NCI-H226 (cell line): ENCODE measurements at regions not wholly inside any gene's neighbourhood (a gene's known extent, or its start where the extent isn't known, plus 50 kb on each side); places are given as distances from the start of the nearest gene placed in this dataset.

Experiments used
- DNase-seq: peaks from one replicate; pipeline ENCODE4 v3.0.0-alpha.2; 2015

- no peak for DNase-seq
These were observed 270.2 kb downstream of the TBX15 start for GRCh38 chr1:118717893-118718292.

- DNase-seq: no peak
These were observed 271.4 kb downstream of the TBX15 start for GRCh38 chr1:118716775-118717174.

GRCh38 chr1:118711356-118711755 is 276.8 kb downstream of the TBX15 start:
- DNase-seq: no peak

GRCh38 chr1:118698911-118699310 is 289.2 kb downstream of the TBX15 start:
- DNase-seq: no peak

GRCh38 chr1:118692143-118692542 is 296.0 kb downstream of the TBX15 start:
- no peak for DNase-seq

GRCh38 chr1:118688891-118689290 is 299.3 kb downstream of the TBX15 start:
- no peak for DNase-seq

- DNase-seq: no peak
These were observed 326.3 kb downstream of the TBX15 start for GRCh38 chr1:118661769-118662320.

GRCh38 chr1:118660769-118661168 is 327.4 kb downstream of the TBX15 start:
- no peak for DNase-seq

- peak; percentile 7 for DNase-seq
These were observed 328.5 kb downstream of the TBX15 start for GRCh38 chr1:118659646-118660045.

GRCh38 chr1:118650107-118650807 is 337.9 kb downstream of the TBX15 start:
- DNase-seq: no peak

- no peak for DNase-seq
These were observed 338.6 kb downstream of the TBX15 start for GRCh38 chr1:118649369-118650106.

- no peak for DNase-seq
These were observed 352.1 kb downstream of the TBX15 start for GRCh38 chr1:118636004-118636403.

GRCh38 chr1:118627435-118627834 is 360.7 kb downstream of the TBX15 start:
- DNase-seq: no peak

GRCh38 chr1:118621839-118622238 is 366.3 kb downstream of the TBX15 start:
- no peak for DNase-seq

GRCh38 chr1:118618618-118619340 is 369.4 kb downstream of the TBX15 start:
- DNase-seq: no peak

- DNase-seq: no peak
These were observed 370.2 kb downstream of the TBX15 start for GRCh38 chr1:118617916-118618315.

- DNase-seq: no peak
These were observed 373.1 kb downstream of the TBX15 start for GRCh38 chr1:118615066-118615465.

GRCh38 chr1:118589238-118589846 is 398.8 kb downstream of the TBX15 start:
- DNase-seq: no peak

- DNase-seq: no peak
These were observed 399.6 kb downstream of the TBX15 start for GRCh38 chr1:118588566-118588965.

- DNase-seq: no peak
These were observed 393.2 kb upstream of the SPAG17 start for GRCh38 chr1:118578276-118578675.

GRCh38 chr1:118575060-118575459 is 390.0 kb upstream of the SPAG17 start:
- DNase-seq: no peak

- DNase-seq: no peak
These were observed 380.1 kb upstream of the SPAG17 start for GRCh38 chr1:118564961-118565703.
